Spinal cord (tissue), 9 donors: ENCODE measurements at regions not wholly inside any gene's neighbourhood (a gene's known extent, or its start where the extent isn't known, plus 50 kb on each side); places are given as distances from the start of the nearest gene placed in this dataset.

Source experiments
- DNase-seq, 6 donors: peaks; one replicate each; pipeline versions ENCODE4 v3.0.0 to v3.0.0-alpha.2; 2013 to 2015; ENCODE audit warnings: low spot score in 6 of 6, low read depth in 4 of 6
- H3K27ac ChIP-seq: one replicate; pipeline ENCODE4 v1.5.1; 2013; ENCODE audit warnings: low read depth, low read length, control low read depth
- H3K27me3 ChIP-seq: one replicate; pipeline ENCODE4 v1.6.1; 2013; ENCODE audit warnings: low read length; ENCODE audit not compliant: control insufficient read depth, insufficient read depth
- H3K36me3 ChIP-seq: one replicate; pipeline ENCODE4 v1.6.1; 2013; ENCODE audit warnings: low read length; ENCODE audit not compliant: control insufficient read depth, insufficient read depth
- H3K4me1 ChIP-seq: one replicate; pipeline ENCODE4 v1.6.1; 2013; ENCODE audit warnings: low read length; ENCODE audit not compliant: control insufficient read depth, insufficient read depth
- H3K4me3 ChIP-seq: one replicate; pipeline ENCODE4 v1.5.1; 2013; ENCODE audit warnings: low read depth, low read length, control low read depth
- H3K9me3 ChIP-seq: one replicate; pipeline ENCODE4 v1.6.1; 2013; ENCODE audit warnings: low read length; ENCODE audit not compliant: control insufficient read depth, insufficient read depth
- WGBS: methylation state at CpG from one replicate; pipeline ENCODE4 v1.1.5; 2013; ENCODE audit warnings: missing lambda C conversion rate; ENCODE audit not compliant: insufficient coverage; 5-methylcytosine and 5-hydroxymethylcytosine counted together
- donor health status: healthy.

DNA sequence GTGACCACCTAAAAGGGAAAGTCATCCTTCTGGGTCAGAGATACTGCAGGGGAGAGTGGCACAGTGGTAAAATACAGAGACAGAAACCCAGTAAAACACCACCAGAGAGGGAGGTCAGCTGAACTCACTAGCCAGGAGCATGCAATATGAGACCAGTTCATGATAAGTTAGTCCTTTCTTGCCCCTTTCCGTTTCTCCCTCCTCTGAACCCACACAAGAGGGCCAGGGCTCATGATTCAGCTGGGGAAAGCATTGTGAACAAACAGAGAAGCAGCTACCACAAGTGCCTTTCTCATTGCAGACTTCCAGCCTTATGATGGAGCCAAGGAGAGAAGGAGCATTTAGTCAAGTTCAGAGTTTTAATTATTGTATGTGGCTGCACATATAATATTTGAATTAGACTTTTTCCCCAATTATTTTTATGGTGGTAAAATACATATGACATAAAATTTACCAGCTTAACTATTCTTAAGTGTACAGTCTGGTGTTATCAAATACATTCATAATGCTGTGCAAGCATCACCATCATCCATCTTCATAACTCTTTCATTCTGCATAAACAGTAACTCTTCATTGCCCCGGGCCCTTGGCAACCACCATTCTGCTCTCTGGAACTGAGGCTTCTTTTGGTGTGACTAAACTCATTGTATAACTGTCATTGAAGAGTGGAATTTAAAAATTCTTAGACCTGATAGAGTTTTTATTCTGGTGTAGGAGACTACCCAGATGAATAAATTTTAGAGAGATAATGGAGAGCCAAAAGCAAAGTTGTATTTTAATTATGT lies 114.6 kb downstream of the DDIT4L start:
- Histone ChIP-seq H3K36me3 (no peaks in the 10 kb centered on the region), H3K27me3 (no peaks in the 10 kb centered on the region), H3K9me3 (no peaks in the 10 kb centered on the region), H3K4me3 (no peak overlapping the region), H3K27ac (no peak overlapping the region), H3K4me1 (no peaks in the 10 kb centered on the region)
- no peak for DNase-seq
- WGBS, result 83% methylated on average over 1 of the region's 2 CpGs

DNA sequence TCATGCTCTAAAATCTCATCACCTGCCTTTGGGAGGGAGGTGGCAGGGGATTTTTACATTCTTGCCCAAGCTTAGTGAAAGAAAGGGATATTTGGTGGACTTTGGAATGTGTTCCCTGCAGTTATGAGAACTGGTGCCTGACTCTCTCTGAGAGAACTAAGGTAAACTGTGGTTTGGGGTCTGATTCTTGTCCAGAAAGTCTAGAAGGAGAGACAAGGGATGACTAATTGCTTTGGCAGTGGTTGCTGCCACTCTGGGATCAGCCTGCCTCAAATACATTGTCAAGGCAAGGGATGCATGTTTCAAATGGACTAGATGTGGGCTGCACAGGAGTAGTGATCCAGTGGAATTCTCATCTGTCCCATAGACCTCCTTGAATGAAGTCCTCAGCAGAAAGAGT lies 115.2 kb downstream of the DDIT4L start:
- Histone ChIP-seq H3K9me3 (no peaks in the 10 kb centered on the region), H3K36me3 (no peaks in the 10 kb centered on the region), H3K27me3 (no peaks in the 10 kb centered on the region), H3K4me3 (no peak overlapping the region), H3K27ac (no peak overlapping the region), H3K4me1 (no peaks in the 10 kb centered on the region)
- no peak for DNase-seq

DNA sequence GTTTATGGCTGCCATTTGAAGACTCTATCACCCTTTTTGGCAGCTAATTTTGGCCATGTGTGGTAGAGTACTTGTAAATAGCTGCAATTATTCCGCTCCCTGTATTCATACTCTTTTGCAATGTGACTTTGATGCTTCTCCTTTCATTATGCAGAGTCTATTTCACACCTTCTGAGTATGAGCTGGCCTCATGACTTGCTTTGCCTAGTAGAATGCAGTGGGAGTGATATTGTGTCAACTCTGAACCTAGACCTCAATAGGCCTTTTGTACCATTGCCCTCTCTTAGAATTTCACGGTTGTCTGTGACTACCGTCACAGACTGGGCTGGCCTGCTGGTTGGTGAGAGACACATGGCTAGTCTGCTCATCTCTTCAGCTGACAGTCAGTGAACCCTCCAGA lies 118.8 kb downstream of the DDIT4L start:
- H3K27ac ChIP-seq, result no peak overlapping the region
- H3K4me3 ChIP-seq, result no peak overlapping the region
- no CpG with 5 or more reads among the region's 3 CpGs for WGBS
- H3K36me3 ChIP-seq, result no peaks in the 10 kb centered on the region
- H3K4me1 ChIP-seq, result no peaks in the 10 kb centered on the region
- no peak for DNase-seq
- H3K27me3 ChIP-seq, result no peaks in the 10 kb centered on the region
- no peaks in the 10 kb centered on the region for H3K9me3 ChIP-seq

DNA sequence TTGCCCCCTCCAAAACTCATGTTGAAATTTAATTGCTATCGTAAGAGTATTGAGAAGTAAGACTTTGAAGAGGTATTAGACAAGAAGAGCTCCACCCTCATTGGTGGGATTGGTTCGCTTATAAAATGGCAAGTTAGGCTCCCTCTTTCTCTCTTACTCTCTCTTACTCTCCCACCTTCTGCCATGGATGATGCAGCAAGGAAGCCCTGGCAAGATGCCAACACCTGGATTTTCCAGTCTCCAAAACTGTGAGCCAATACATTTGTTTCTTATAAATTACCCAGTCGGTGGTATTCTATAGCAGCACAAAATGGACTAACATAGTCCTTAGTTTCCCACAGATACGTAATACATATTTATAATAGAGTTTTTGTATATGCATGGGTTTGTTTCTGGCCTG lies 119.4 kb downstream of the DDIT4L start:
- H3K27ac ChIP-seq, result no peak overlapping the region
- no peak overlapping the region for H3K4me3 ChIP-seq
- H3K4me1 ChIP-seq, result no peaks in the 10 kb centered on the region
- WGBS, result 100% methylated on average over 1 of the region's 4 CpGs
- H3K9me3 ChIP-seq, result no peaks in the 10 kb centered on the region
- DNase-seq, result no peak
- H3K36me3 ChIP-seq, result no peaks in the 10 kb centered on the region
- H3K27me3 ChIP-seq, result no peaks in the 10 kb centered on the region

GRCh38 chr4:100069207-100069606 lies 119.1 kb upstream of the H2AZ1 start:
- Histone ChIP-seq H3K9me3 (no peaks in the 10 kb centered on the region), H3K4me1 (no peaks in the 10 kb centered on the region), H3K4me3 (no peak overlapping the region), H3K27me3 (no peaks in the 10 kb centered on the region), H3K27ac (no peak overlapping the region), H3K36me3 (no peaks in the 10 kb centered on the region)
- no peak for DNase-seq
- WGBS, result 94% methylated on average over 3 of the region's 6 CpGs

GRCh38 chr4:100067255-100067654 lies 117.2 kb upstream of the H2AZ1 start:
- 96% methylated on average over 8 of the region's 12 CpGs for WGBS
- H3K9me3 ChIP-seq, result no peaks in the 10 kb centered on the region
- no peak for DNase-seq

GRCh38 chr4:100063355-100063754 lies 113.3 kb upstream of the H2AZ1 start:
- Histone ChIP-seq H3K27me3 (no peaks in the 10 kb centered on the region), H3K27ac (no peak overlapping the region), H3K4me1 (no peaks in the 10 kb centered on the region), H3K9me3 (no peaks in the 10 kb centered on the region), H3K4me3 (no peak overlapping the region), H3K36me3 (no peaks in the 10 kb centered on the region)
- no peak for DNase-seq
- WGBS, result 68% methylated on average over 2 of the region's 2 CpGs

More at GRCh38 chr4:100067255-100067654, 117.2 kb upstream of the H2AZ1 start:
- Histone ChIP-seq H3K4me1 (no peaks in the 10 kb centered on the region), H3K36me3 (no peaks in the 10 kb centered on the region), H3K27ac (no peak overlapping the region), H3K27me3 (no peaks in the 10 kb centered on the region), H3K4me3 (no peak overlapping the region)

DNA sequence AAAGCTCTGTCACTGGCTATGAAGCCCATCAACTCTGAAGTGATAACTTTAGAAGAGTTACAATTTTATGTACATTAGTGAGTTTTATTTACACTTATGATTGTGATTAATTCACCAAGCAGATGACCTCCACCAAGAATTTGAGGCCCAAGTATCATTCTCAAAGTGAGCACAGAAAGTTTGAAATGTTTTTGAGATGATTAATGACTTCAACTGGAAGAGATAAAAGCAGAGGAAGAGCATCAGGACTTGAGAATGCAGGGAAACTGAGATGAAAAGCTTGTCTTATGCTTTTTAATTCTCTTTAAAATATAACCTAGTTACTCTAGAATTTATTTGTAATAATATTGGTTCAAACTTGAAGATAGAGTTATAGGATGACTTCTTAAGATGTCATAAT lies 112.8 kb upstream of the H2AZ1 start:
- DNase-seq, result no peak
- H3K4me3 ChIP-seq, result no peak overlapping the region
- H3K27me3 ChIP-seq, result no peaks in the 10 kb centered on the region
- no peak overlapping the region for H3K27ac ChIP-seq
- no peaks in the 10 kb centered on the region for H3K9me3 ChIP-seq
- H3K36me3 ChIP-seq, result no peaks in the 10 kb centered on the region
- no peaks in the 10 kb centered on the region for H3K4me1 ChIP-seq

GRCh38 chr4:100061835-100062234 lies 111.8 kb upstream of the H2AZ1 start:
- WGBS, result 45% methylated on average over 1 of the region's 2 CpGs
- no peak for DNase-seq
- Histone ChIP-seq H3K27me3 (no peaks in the 10 kb centered on the region), H3K9me3 (no peaks in the 10 kb centered on the region), H3K36me3 (no peaks in the 10 kb centered on the region), H3K4me3 (no peak overlapping the region), H3K27ac (no peak overlapping the region), H3K4me1 (no peaks in the 10 kb centered on the region)

- Histone ChIP-seq H3K4me3 (no peak overlapping the region), H3K27ac (no peak overlapping the region), H3K9me3 (no peaks in the 10 kb centered on the region), H3K27me3 (no peaks in the 10 kb centered on the region), H3K36me3 (no peaks in the 10 kb centered on the region), H3K4me1 (no peaks in the 10 kb centered on the region)
- 89% methylated on average over 3 of the region's 5 CpGs for WGBS
- no peak for DNase-seq
Observed at GRCh38 chr4:100060765-100061416, 110.8 kb upstream of the H2AZ1 start.
